Naive thymus-derived CD4-positive, alpha-beta T cell (primary cell): ENCODE measurements at regions not wholly inside any gene's neighbourhood (a gene's known extent, or its start where the extent isn't known, plus 50 kb on each side); places are given as distances from the start of the nearest gene placed in this dataset.

Experiments used
- ATAC-seq: fragments of 150-1000 bp; cut with Tn5 transposase; 2 replicates; pipeline ENCODE4 v1.10.0; 2021; ENCODE audit warnings: mild to moderate bottlenecking, moderate library complexity
- CTCF ChIA-PET: fragments of 350-600 bp; sonication (Branson Sonifier 250); formaldehyde crosslinking; loops from one replicate; lab custom pipeline; 2021; ENCODE audit warnings: antibody characterized with exemption; lab: Charles Lee
- POLR2A ChIA-PET: fragments of 350-600 bp; sonication (Branson Sonifier 250); formaldehyde crosslinking; loops from one replicate; lab custom pipeline; 2021; ENCODE audit warnings: antibody characterized with exemption, inconsistent platforms; lab: Charles Lee
- DNase-seq, 9 donors: peaks; one replicate each; pipeline versions ENCODE4 v3.0.0 to v3.0.0-alpha.2; 2020 to 2022; ENCODE audit warnings: mixed read lengths in 1 of 9
- H3K27ac ChIP-seq: one replicate; pipeline ENCODE4 v1.7.0; 2013; ENCODE audit warnings: mild to moderate bottlenecking, low read depth, low read length, moderate library complexity
- H3K27me3 ChIP-seq, 2 donors: one replicate each; pipeline ENCODE4 v1.7.0; 2013; ENCODE audit warnings: low read length in 2 of 2, mild to moderate bottlenecking in 2 of 2, moderate library complexity in 2 of 2; ENCODE audit not compliant: control insufficient read depth in 2 of 2, insufficient read depth in 2 of 2
- H3K36me3 ChIP-seq, 3 experiments: 1 replicate in 2 of 3; 2 replicates in 1 of 3; pipeline ENCODE4 v1.7.0; 2013; ENCODE audit warnings: low read length in 3 of 3, mild to moderate bottlenecking in 3 of 3, moderate library complexity in 1 of 3; ENCODE audit not compliant: insufficient read depth in 3 of 3, control insufficient read depth in 2 of 3
- H3K4me1 ChIP-seq, 2 donors: one replicate each; pipeline ENCODE4 v1.7.0; 2013; ENCODE audit warnings: low read length in 2 of 2, mild to moderate bottlenecking in 2 of 2, moderate library complexity in 1 of 2; ENCODE audit not compliant: control insufficient read depth in 2 of 2, insufficient read depth in 2 of 2
- H3K4me3 ChIP-seq: 2 replicates; pipeline ENCODE4 v1.7.0; 2013; ENCODE audit warnings: mild to moderate bottlenecking, low read length
- H3K9me3 ChIP-seq, 3 experiments: 1 replicate in 2 of 3; 2 replicates in 1 of 3; pipeline ENCODE4 v1.7.0; 2013; ENCODE audit warnings: low read length in 3 of 3; ENCODE audit not compliant: control insufficient read depth in 2 of 3
- H3K27ac Mint-ChIP-seq, 9 donors: one replicate each; pipeline ENCODE4 v1.8.0; 2020 to 2022; ENCODE audit warnings: mixed read lengths in 9 of 9, mild to moderate bottlenecking in 8 of 9, moderate library complexity in 5 of 9, inconsistent platforms in 2 of 9
- H3K27me3 Mint-ChIP-seq, 5 donors: one replicate each; pipeline ENCODE4 v1.8.0; 2021 to 2022; ENCODE audit warnings: mixed read lengths in 5 of 5, mild to moderate bottlenecking in 1 of 5
- H3K36me3 Mint-ChIP-seq, 5 donors: one replicate each; pipeline ENCODE4 v1.8.0; 2020 to 2022; ENCODE audit warnings: mixed read lengths in 5 of 5, mild to moderate bottlenecking in 3 of 5, inconsistent platforms in 1 of 5
- H3K4me1 Mint-ChIP-seq, 7 donors: one replicate each; pipeline ENCODE4 v1.8.0; 2020 to 2022; ENCODE audit warnings: mixed read lengths in 7 of 7, mild to moderate bottlenecking in 3 of 7, inconsistent platforms in 1 of 7
- H3K4me3 Mint-ChIP-seq, 10 donors: one replicate each; pipeline ENCODE4 v1.8.0; 2020 to 2022; ENCODE audit warnings: mild to moderate bottlenecking in 10 of 10, mixed read lengths in 10 of 10, moderate library complexity in 6 of 10, inconsistent platforms in 2 of 10
- H3K9me3 Mint-ChIP-seq, 11 donors: one replicate each; pipeline ENCODE4 v1.8.0; 2020 to 2022; ENCODE audit warnings: mixed read lengths in 11 of 11, mild to moderate bottlenecking in 4 of 11, inconsistent platforms in 1 of 11, moderate library complexity in 1 of 11
- intact Hi-C, 2 donors: fragments of 100-400 bp; cut with micrococcal nuclease; formaldehyde crosslinking; loops; one replicate each; pipeline ENCODE4 v1.15.1; 2023

DNA sequence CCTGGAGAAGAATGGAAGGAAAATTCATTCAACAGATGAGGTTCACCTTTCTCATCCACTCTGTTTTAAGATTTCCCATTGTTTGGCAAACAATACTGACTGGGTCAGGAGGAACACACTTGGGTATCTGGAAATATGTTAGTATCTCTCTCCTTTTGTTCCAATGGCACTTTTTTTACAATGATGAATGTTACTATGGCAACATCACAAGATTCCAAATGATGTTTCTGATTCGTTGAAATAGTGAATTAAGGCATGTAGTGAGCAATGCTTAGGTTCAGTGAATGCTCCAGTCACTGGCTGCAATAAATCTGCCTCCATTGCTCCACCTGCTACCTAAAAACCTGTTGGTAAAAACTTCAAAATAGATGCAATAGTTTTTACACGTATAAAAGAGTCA lies 392.8 kb downstream of the DNAH5 start:
- peaks cover 0 to 10% (median 2%) of the 10 kb centered on the region in 11 donors for H3K9me3 Mint-ChIP-seq
- intact Hi-C loops, result no loop called here
- no peak overlapping the region for H3K27ac Mint-ChIP-seq

DNA sequence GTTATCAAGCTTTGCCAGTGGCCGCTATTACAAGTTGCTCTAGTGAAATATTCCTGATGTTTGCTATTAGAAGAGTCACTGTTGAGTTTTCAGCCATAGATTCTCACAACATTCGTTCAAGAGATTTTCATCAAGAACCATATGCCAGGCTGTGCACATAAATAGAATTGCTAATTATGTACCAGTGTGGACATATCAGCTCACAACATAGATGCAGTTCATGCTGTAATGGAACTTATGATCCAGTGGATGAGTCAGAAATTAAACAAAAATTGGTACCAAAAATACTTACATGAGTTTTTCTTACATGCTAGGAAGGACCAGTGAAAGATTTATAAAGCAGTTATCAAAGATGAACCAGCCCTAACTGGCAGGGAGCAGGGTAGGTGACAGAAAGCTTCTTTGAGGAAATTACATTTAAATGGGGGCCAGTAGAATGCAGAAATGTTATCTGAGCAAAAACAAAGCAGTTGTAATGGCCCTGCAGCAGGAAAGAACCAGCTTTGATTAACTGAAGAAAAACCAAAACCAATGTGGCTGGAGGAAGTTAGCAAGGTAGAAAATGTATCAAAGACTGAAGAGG lies 404.2 kb downstream of the DNAH5 start:
- POLR2A ChIA-PET, result no interaction called here
- Mint-ChIP-seq H3K4me1 (no peaks in the 10 kb centered on the region), H3K27ac (no peak overlapping the region), H3K36me3 (no peaks in the 10 kb centered on the region), H3K27me3 (no peaks in the 10 kb centered on the region), H3K9me3 (peaks cover 0 to 17% (median 9%) of the 10 kb centered on the region in 11 donors), H3K4me3 (no peak overlapping the region)
- H3K27me3 ChIP-seq, result no peaks in the 10 kb centered on the region
- DNase-seq (no peak), ATAC-seq (no peak)
- no peaks in the 10 kb centered on the region for H3K36me3 ChIP-seq
- no peak overlapping the region for H3K4me3 ChIP-seq
- CTCF ChIA-PET, result no interaction called here
- H3K9me3 ChIP-seq, result no peaks in the 10 kb centered on the region
- no peaks in the 10 kb centered on the region for H3K4me1 ChIP-seq
- no peak overlapping the region for H3K27ac ChIP-seq
- intact Hi-C loops, result no loop called here

More for the DNA sequence above, 392.8 kb downstream of the DNAH5 start:
- H3K27me3 Mint-ChIP-seq, result no peaks in the 10 kb centered on the region
- no peaks in the 10 kb centered on the region for H3K4me1 Mint-ChIP-seq
- DNase-seq (no peak), ATAC-seq (no peak)
- H3K4me1 ChIP-seq, result no peaks in the 10 kb centered on the region
- H3K9me3 ChIP-seq, result no peaks in the 10 kb centered on the region
- no peak overlapping the region for H3K4me3 ChIP-seq
- no peaks in the 10 kb centered on the region for H3K36me3 Mint-ChIP-seq
- no peaks in the 10 kb centered on the region for H3K36me3 ChIP-seq
- no peak overlapping the region for H3K27ac ChIP-seq
- H3K4me3 Mint-ChIP-seq, result no peak overlapping the region
- H3K27me3 ChIP-seq, result no peaks in the 10 kb centered on the region
- POLR2A ChIA-PET, result no interaction called here
- CTCF ChIA-PET, result no interaction called here

DNA sequence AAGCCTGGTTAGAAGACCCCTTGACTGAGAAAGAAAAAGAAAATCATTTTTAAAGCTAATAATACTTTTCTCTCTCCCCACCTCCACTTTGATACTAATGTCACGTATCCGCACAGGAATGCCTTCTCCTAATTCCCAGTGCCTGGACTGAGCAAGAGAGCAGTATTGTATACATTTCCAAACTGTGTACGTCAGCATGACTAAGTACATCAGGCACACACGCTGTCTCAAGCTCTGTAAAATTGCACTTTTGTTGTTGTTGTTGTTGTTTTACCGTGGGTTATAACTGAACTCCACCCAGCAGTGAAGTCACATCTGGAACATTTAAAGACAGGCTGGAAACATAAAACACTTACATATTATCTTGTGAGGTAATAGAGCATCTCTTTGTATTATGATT lies 407.6 kb downstream of the DNAH5 start:
- no peak for ATAC-seq
- Mint-ChIP-seq H3K36me3 (no peaks in the 10 kb centered on the region), H3K4me3 (no peak overlapping the region), H3K27ac (no peak overlapping the region), H3K9me3 (peaks cover 0 to 9% (median 4%) of the 10 kb centered on the region in 11 donors), H3K4me1 (no peaks in the 10 kb centered on the region), H3K27me3 (no peaks in the 10 kb centered on the region)
- Histone ChIP-seq H3K36me3 (no peaks in the 10 kb centered on the region), H3K27me3 (no peaks in the 10 kb centered on the region), H3K27ac (no peak overlapping the region), H3K4me3 (no peak overlapping the region), H3K4me1 (no peaks in the 10 kb centered on the region), H3K9me3 (no peaks in the 10 kb centered on the region)
- DNase-seq, result no peak
- CTCF ChIA-PET, result no interaction called here
- POLR2A ChIA-PET, result no interaction called here
- intact Hi-C loops, result no loop called here

DNA sequence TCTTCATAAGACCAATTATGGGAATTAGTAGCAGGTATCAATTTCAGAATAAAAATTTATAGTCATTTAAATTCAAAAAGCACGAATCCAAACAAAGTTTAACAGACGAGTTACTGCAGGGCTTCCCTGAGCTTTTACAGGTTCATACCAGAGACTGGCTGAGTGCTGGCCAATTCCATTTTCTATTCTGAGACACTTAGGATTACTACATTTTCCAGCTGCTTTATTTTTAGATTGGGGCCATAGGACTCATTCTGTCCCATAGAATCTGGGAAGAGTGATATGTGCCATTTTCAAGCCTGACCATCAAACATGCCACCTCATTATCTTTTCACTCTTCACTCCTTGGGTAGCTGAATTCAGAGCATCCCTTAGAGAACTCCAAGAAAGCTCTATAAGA lies 410.7 kb downstream of the DNAH5 start:
- H3K9me3 Mint-ChIP-seq, result peaks cover 0 to 5% (median 2%) of the 10 kb centered on the region in 11 donors
- no peaks in the 10 kb centered on the region for H3K27me3 Mint-ChIP-seq
- no peak for ATAC-seq
- H3K27ac Mint-ChIP-seq, result no peak overlapping the region
- no peak overlapping the region for H3K4me3 Mint-ChIP-seq
- DNase-seq, result no peak
- Histone ChIP-seq H3K4me1 (no peaks in the 10 kb centered on the region), H3K9me3 (no peaks in the 10 kb centered on the region), H3K4me3 (no peak overlapping the region), H3K36me3 (no peaks in the 10 kb centered on the region), H3K27me3 (no peaks in the 10 kb centered on the region), H3K27ac (no peak overlapping the region)
- H3K4me1 Mint-ChIP-seq, result no peaks in the 10 kb centered on the region
- H3K36me3 Mint-ChIP-seq, result no peaks in the 10 kb centered on the region
- ChIA-PET CTCF (no interaction called here), POLR2A (no interaction called here)
- intact Hi-C loops, result no loop called here

DNA sequence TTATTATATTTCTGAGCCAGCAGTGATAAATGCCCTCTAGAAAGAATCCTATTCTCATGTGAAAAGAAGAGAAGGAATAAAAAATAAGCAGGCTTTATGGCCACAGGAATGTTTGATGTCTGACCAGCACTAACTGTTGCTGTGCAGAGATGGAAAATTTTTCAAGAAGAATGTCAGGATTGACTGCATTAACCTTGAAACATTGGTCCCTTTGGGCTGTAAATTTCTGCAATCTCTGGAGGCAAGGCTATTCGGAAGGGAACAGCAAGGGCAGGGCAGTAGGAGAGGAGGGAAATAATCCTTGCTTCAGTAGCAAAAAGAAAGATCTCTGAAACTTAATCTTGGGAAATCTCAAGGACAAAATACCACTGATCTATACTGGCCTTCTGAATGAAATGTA lies 415.2 kb downstream of the DNAH5 start:
- H3K36me3 Mint-ChIP-seq, result no peaks in the 10 kb centered on the region
- no peak overlapping the region for H3K4me3 Mint-ChIP-seq
- POLR2A ChIA-PET, result no interaction called here
- H3K9me3 Mint-ChIP-seq, result peaks cover 0 to 4% (median 0%) of the 10 kb centered on the region in 11 donors
- intact Hi-C loops, result no loop called here
- Histone ChIP-seq H3K27me3 (no peaks in the 10 kb centered on the region), H3K9me3 (no peaks in the 10 kb centered on the region), H3K4me1 (no peaks in the 10 kb centered on the region), H3K4me3 (no peak overlapping the region), H3K36me3 (no peaks in the 10 kb centered on the region), H3K27ac (no peak overlapping the region)
- no peak for ATAC-seq
- no peaks in the 10 kb centered on the region for H3K4me1 Mint-ChIP-seq
- no peak for DNase-seq
- no peaks in the 10 kb centered on the region for H3K27me3 Mint-ChIP-seq
- CTCF ChIA-PET, result no interaction called here
- H3K27ac Mint-ChIP-seq, result no peak overlapping the region

DNA sequence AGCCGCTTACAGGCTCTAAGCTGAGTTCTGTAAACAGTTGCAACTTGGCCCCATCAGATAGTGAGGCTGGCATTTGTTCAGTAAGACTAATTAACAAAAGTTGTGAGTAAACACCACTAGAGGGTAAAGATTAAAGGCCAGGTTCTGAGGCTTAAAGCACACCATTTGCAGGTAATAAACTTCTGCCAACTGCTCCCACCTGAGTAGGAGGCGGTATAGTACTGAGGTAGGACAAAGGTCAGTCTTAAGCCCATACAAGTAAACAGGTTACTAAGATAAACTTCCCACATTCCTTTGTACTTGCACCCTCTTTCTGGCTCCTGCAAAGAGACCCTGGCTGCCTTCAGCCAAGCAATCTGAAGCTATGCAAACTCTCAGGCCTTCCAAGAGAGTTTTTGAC lies 419.6 kb downstream of the DNAH5 start:
- Histone ChIP-seq H3K27ac (no peak overlapping the region), H3K4me3 (no peak overlapping the region), H3K4me1 (no peaks in the 10 kb centered on the region), H3K9me3 (no peaks in the 10 kb centered on the region), H3K27me3 (no peaks in the 10 kb centered on the region), H3K36me3 (no peaks in the 10 kb centered on the region)
- intact Hi-C loops, result no loop called here
- no peak overlapping the region for H3K27ac Mint-ChIP-seq
- ChIA-PET POLR2A (no interaction called here), CTCF (no interaction called here)
- no peak overlapping the region for H3K4me3 Mint-ChIP-seq
- peaks cover 0 to 4% (median 0%) of the 10 kb centered on the region in 5 donors for H3K27me3 Mint-ChIP-seq
- DNase-seq (no peak), ATAC-seq (no peak)
- peaks cover under 1 to 13% (median 4%) of the 10 kb centered on the region in 11 donors for H3K9me3 Mint-ChIP-seq
- H3K4me1 Mint-ChIP-seq, result no peaks in the 10 kb centered on the region
- no peaks in the 10 kb centered on the region for H3K36me3 Mint-ChIP-seq

DNA sequence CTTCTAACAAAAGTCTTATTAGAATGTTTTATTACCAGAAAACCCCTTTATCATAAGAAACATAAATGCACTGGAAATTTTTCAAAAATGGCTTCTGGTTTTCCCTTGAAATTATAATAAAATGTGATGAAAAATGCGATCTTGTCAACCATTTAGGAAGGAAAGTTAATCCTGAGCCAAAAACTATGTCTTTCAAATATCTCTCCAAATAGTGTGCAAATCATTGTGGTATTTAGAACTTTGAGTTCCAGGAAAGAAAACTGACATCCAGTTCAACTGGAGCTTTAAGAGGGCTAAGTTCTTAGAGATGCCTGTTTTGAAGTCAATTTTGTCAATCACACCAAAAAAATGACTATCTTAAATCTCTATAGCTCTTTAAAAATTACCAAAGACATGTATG lies 425.4 kb downstream of the DNAH5 start:
- no peaks in the 10 kb centered on the region for H3K9me3 ChIP-seq
- H3K27me3 Mint-ChIP-seq, result peaks cover 0 to 4% (median 0%) of the 10 kb centered on the region in 5 donors
- no peak overlapping the region for H3K4me3 ChIP-seq
- ATAC-seq (no peak), DNase-seq (no peak)
- intact Hi-C loops, result no loop called here
- POLR2A ChIA-PET, result no interaction called here
- no peaks in the 10 kb centered on the region for H3K4me1 Mint-ChIP-seq
- H3K27ac ChIP-seq, result no peak overlapping the region
- H3K27me3 ChIP-seq, result no peaks in the 10 kb centered on the region
- H3K27ac Mint-ChIP-seq, result no peak overlapping the region
- no peaks in the 10 kb centered on the region for H3K36me3 Mint-ChIP-seq
- H3K9me3 Mint-ChIP-seq, result peaks cover 0 to 17% (median 3%) of the 10 kb centered on the region in 11 donors
- H3K36me3 ChIP-seq, result no peaks in the 10 kb centered on the region
- H3K4me3 Mint-ChIP-seq, result no peak overlapping the region
- CTCF ChIA-PET, result no interaction called here
- H3K4me1 ChIP-seq, result no peaks in the 10 kb centered on the region
